ENCODE measurements at regions not wholly inside any gene's neighbourhood (a gene's known extent, or its start where the extent isn't known, plus 50 kb on each side); places are given as distances from the start of the nearest gene placed in this dataset.

DNA sequence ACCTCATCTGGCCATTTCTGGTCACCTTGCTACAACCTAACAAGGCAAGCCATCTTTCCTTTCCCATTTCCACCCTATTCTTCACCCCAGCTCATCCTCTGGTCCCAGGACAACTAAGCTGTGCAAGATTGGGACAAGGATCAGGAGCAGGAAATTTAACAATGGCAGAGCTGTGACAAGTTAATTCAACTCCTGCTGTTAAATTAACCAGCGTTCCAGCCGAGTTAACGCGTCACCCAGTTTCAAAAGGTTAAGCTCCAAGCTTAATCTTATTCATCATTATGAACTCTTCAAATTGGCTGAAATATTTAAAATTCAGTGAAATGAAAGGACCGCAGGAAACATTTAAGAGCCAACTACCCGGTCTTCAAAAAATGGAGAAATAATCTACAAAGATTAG, 231.9 kb downstream of the GRB14 start:
- TF ChIP-seq, protein P1, sequence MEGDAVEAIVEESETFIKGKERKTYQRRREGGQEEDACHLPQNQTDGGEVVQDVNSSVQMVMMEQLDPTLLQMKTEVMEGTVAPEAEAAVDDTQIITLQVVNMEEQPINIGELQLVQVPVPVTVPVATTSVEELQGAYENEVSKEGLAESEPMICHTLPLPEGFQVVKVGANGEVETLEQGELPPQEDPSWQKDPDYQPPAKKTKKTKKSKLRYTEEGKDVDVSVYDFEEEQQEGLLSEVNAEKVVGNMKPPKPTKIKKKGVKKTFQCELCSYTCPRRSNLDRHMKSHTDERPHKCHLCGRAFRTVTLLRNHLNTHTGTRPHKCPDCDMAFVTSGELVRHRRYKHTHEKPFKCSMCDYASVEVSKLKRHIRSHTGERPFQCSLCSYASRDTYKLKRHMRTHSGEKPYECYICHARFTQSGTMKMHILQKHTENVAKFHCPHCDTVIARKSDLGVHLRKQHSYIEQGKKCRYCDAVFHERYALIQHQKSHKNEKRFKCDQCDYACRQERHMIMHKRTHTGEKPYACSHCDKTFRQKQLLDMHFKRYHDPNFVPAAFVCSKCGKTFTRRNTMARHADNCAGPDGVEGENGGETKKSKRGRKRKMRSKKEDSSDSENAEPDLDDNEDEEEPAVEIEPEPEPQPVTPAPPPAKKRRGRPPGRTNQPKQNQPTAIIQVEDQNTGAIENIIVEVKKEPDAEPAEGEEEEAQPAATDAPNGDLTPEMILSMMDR (IDR thresholded peaks at IDR 0.05): no peak
- no peak for TF ChIP-seq POLR2A (IDR thresholded peaks at IDR 0.05)

Data from testis (tissue), 2 donors.